OCI-LY3 (cell line): ENCODE measurements at regions not wholly inside any gene's neighbourhood (a gene's known extent, or its start where the extent isn't known, plus 50 kb on each side); places are given as distances from the start of the nearest gene placed in this dataset.

ENCODE experiments used
- CTCF ChIP-seq: fragments of 200-600, 300-600 bp; sonication (generic); IDR thresholded peaks from 2 replicates; pipeline ENCODE4 v1.5.1; 2014; ENCODE audit warnings: antibody characterized with exemption, low read length, low read depth
- EZH2phosphoT487 ChIP-seq: fragments of 200-600 bp; shearing (Covaris generic); IDR thresholded peaks from 2 replicates; pipeline ENCODE4 v1.6.1; 2018; ENCODE audit warnings: antibody characterized with exemption, mixed run types, low read depth

GRCh38 chr2:74764429-74765272 is 69.3 kb upstream of the HK2 start:
- TF ChIP-seq CTCF (no peak), EZH2phosphoT487 (no peak)
